ENCODE measurements at regions not wholly inside any gene's neighbourhood (a gene's known extent, or its start where the extent isn't known, plus 50 kb on each side); places are given as distances from the start of the nearest gene placed in this dataset.

DNA sequence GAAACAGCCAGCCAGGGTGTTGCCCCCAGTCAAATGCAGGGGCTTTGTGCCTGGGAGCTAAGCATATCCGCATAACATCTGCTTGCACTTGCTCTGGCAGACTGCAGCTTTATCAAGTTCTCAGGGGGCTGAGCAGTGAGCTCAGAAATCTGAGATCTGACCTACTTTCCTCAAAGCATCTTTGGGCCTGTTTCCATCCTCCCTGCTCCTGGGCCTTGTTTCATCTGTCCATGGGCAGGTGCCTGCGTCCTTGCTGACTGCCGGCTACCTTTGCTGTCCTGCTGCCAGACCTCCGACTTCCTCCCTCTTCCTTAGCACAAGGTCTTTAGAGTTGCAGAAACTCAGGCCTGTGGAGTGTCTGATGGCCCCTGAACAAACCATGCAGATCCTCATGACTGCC is 131.2 kb upstream of the B3GAT1 start:
- 81% methylated on average over 4 of the region's 4 CpGs for WGBS (ENCODE audit: low lambda C conversion rate)
- no peaks in the 10 kb centered on the region for H3K9me3 ChIP-seq (ENCODE audit: low read length)
- no peak overlapping the region for H3K9ac ChIP-seq (ENCODE audit: insufficient read depth, low read depth, low read length)
- ATAC-seq, result no peak
- H2AFZ ChIP-seq (ENCODE audit: low read length), result no peak overlapping the region
- no peak overlapping the region for H3K4me3 ChIP-seq (replicated peaks in 1 of 3; ENCODE audit: insufficient read depth in 1 of 3, low read depth in 2 of 3, low read length in 3 of 3)
- in situ Hi-C loops (cut with HindIII; ENCODE audit: extremely low pct_ligation_motif_present, low pct_unique_long_range_greater_than_20kb), result no loop called here
- BruUV-seq (replicated peaks), result no TSS peak
- no peak for FAIRE-seq
- peaks cover 4 to 11% of the 10 kb centered on the region in 2 experiments; a peak in 3 of 5 replicates for H3K27me3 ChIP-seq (ENCODE audit: control insufficient read depth in 1 of 2, insufficient read depth in 2 of 2, low read length in 2 of 2)
- intact Hi-C loops (cut with micrococcal nuclease; ENCODE audit: unreplicated experiment), result no loop called here
- H3K4me1 ChIP-seq (ENCODE audit: insufficient read depth, low read length), result no peaks in the 10 kb centered on the region
- TF ChIP-seq MIXL1 (CRISPR knock-in tag; IDR thresholded peaks at IDR 0.05), result no peak
- TF ChIP-seq, protein P1, sequence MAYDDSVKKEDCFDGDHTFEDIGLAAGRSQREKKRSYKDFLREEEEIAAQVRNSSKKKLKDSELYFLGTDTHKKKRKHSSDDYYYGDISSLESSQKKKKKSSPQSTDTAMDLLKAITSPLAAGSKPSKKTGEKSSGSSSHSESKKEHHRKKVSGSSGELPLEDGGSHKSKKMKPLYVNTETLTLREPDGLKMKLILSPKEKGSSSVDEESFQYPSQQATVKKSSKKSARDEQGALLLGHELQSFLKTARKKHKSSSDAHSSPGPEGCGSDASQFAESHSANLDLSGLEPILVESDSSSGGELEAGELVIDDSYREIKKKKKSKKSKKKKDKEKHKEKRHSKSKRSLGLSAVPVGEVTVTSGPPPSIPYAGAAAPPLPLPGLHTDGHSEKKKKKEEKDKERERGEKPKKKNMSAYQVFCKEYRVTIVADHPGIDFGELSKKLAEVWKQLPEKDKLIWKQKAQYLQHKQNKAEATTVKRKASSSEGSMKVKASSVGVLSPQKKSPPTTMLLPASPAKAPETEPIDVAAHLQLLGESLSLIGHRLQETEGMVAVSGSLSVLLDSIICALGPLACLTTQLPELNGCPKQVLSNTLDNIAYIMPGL (CRISPR knock-in tag; IDR thresholded peaks at IDR 0.05; ENCODE audit: borderline replicate concordance in 1 of 2, low read depth in 1 of 2), result no peak
- TF ChIP-seq, protein P2, sequence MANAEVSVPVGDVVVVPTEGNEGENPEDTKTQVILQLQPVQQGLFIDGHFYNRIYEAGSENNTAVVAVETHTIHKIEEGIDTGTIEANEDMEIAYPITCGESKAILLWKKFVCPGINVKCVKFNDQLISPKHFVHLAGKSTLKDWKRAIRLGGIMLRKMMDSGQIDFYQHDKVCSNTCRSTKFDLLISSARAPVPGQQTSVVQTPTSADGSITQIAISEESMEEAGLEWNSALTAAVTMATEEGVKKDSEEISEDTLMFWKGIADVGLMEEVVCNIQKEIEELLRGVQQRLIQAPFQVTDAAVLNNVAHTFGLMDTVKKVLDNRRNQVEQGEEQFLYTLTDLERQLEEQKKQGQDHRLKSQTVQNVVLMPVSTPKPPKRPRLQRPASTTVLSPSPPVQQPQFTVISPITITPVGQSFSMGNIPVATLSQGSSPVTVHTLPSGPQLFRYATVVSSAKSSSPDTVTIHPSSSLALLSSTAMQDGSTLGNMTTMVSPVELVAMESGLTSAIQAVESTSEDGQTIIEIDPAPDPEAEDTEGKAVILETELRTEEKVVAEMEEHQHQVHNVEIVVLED (CRISPR knock-in tag; IDR thresholded peaks at IDR 0.05; ENCODE audit: borderline replicate concordance), result no peak
- no peak for TF ChIP-seq BHLHE40 (IDR thresholded peaks at IDR 0.05; ENCODE audit: low read length)
- TF ChIP-seq ATF6 (CRISPR knock-in tag; conservative IDR thresholded peaks at IDR 0.05), result no peak
- no peak for TF ChIP-seq ZNF598 (CRISPR knock-in tag; IDR thresholded peaks at IDR 0.05; ENCODE audit: borderline replicate concordance)
- TF ChIP-seq MAZ (IDR thresholded peaks at IDR 0.05; ENCODE audit: borderline replicate concordance, low read depth, low read length), result no peak
- TF ChIP-seq MAZ (CRISPR knock-in tag; IDR thresholded peaks at IDR 0.05; ENCODE audit: low read depth), result no peak
- no peak for TF ChIP-seq ZFP82 (CRISPR knock-in tag; IDR thresholded peaks at IDR 0.05; ENCODE audit: borderline replicate concordance)
- TF ChIP-seq ZNF343 (CRISPR knock-in tag; IDR thresholded peaks at IDR 0.05), result no peak
- TF ChIP-seq SNAPC2 (CRISPR knock-in tag; IDR thresholded peaks at IDR 0.05), result no peak
- no peaks in the 10 kb centered on the region for H3K79me2 ChIP-seq (ENCODE audit: insufficient read depth, low read length)
- no peak overlapping the region for H3K27ac ChIP-seq (ENCODE audit: extremely low read length, insufficient read depth, low read length)
- ChIA-PET CTCF (ENCODE audit: low intra/inter-chr PET ratio, low total read pairs) (no interaction called here), POLR2A (no interaction called here)
- no peaks in the 10 kb centered on the region for H4K20me1 ChIP-seq (ENCODE audit: insufficient read depth, low read length)
- no peak overlapping the region for H3K4me2 ChIP-seq (ENCODE audit: low read depth, low read length)
- no peak for DNase-seq (ENCODE audit: low spot score)
- no peaks in the 10 kb centered on the region for H3K36me3 ChIP-seq (replicated peaks in 1 of 2; ENCODE audit: control insufficient read depth in 1 of 2, insufficient read depth in 2 of 2, low read length in 2 of 2)
